Neural cell (in vitro differentiated cells): ENCODE measurements at regions not wholly inside any gene's neighbourhood (a gene's known extent, or its start where the extent isn't known, plus 50 kb on each side); places are given as distances from the start of the nearest gene placed in this dataset.
A peak's percentile ranks its signal among the peaks of the same experiment; 100 is the strongest.

Source experiments
- H2AFZ ChIP-seq: fragments of 200-600, 300-800 bp; sonication (generic), shearing (Covaris generic); 2 replicates; pipeline ENCODE4 v1.6.0; 2014; ENCODE audit warnings: low read depth, mild to moderate bottlenecking, antibody characterized with exemption, low read length, moderate library complexity
- H3F3A ChIP-seq: fragments of 200-600 bp; shearing (Covaris generic); 2 replicates; pipeline ENCODE4 v1.6.1; 2016; ENCODE audit warnings: mild to moderate bottlenecking, moderate library complexity, mixed read lengths, antibody characterized with exemption, low read length; ENCODE audit not compliant: insufficient read depth, poor library complexity, severe bottlenecking
- H3K27ac ChIP-seq: fragments of 200-600, 300-800 bp; sonication (generic), shearing (Covaris generic); 2 replicates; pipeline ENCODE4 v1.5.1; 2014; ENCODE audit warnings: mild to moderate bottlenecking, low read length, moderate library complexity
- H3K27me3 ChIP-seq: fragments of 300-800, 200-600 bp; sonication (generic), shearing (Covaris generic); 2 replicates; pipeline ENCODE4 v1.6.0; 2014; ENCODE audit warnings: mild to moderate bottlenecking, low read depth, low read length, moderate library complexity; ENCODE audit not compliant: insufficient read depth
- H3K36me3 ChIP-seq: fragments of 300-800, 200-600 bp; sonication (generic), shearing (Covaris generic); 2 replicates; pipeline ENCODE4 v1.5.1; 2014; ENCODE audit warnings: mild to moderate bottlenecking, antibody characterized with exemption, low read length, moderate library complexity; ENCODE audit not compliant: insufficient read depth
- H3K4me2 ChIP-seq: fragments of 300-800, 200-600 bp; sonication (generic), shearing (Covaris generic); 2 replicates; pipeline ENCODE4 v1.6.0; 2014; ENCODE audit warnings: mild to moderate bottlenecking, low read length
- H3K4me3 ChIP-seq: fragments of 300-800, 200-600 bp; sonication (generic), shearing (Covaris generic); 2 replicates; pipeline ENCODE4 v1.5.1; 2014; ENCODE audit warnings: mild to moderate bottlenecking, low read length, moderate library complexity
- H3K79me2 ChIP-seq: fragments of 200-600 bp; shearing (Covaris generic); replicated peaks from 2 replicates; pipeline ENCODE4 v1.6.0; 2014; ENCODE audit warnings: mild to moderate bottlenecking, low read length, moderate library complexity; ENCODE audit not compliant: insufficient read depth
- H3K9ac ChIP-seq: fragments of 300-800, 200-600 bp; sonication (generic), shearing (Covaris generic); 2 replicates; pipeline ENCODE4 v1.6.1; 2016; ENCODE audit warnings: mild to moderate bottlenecking, low read length, mixed read lengths
- H3K9me2 ChIP-seq: fragments of 200-600 bp; shearing (Covaris generic); 2 replicates; pipeline ENCODE4 v1.6.1; 2016; ENCODE audit warnings: mild to moderate bottlenecking, low read length, mixed read lengths; ENCODE audit not compliant: insufficient read depth
- H3K9me3 ChIP-seq: fragments of 200-600, 300-800 bp; sonication (generic), shearing (Covaris generic); 2 replicates; pipeline ENCODE4 v1.6.1; 2016; ENCODE audit warnings: mild to moderate bottlenecking, mixed run types, low read length, moderate library complexity, mixed read lengths
- H4K20me1 ChIP-seq: fragments of 200-600 bp; shearing (Covaris generic); 2 replicates; pipeline ENCODE4 v1.6.1; 2016; ENCODE audit warnings: mild to moderate bottlenecking, mixed run types; ENCODE audit not compliant: insufficient read depth
- CTCF ChIP-seq: fragments of 450-650 bp; IDR thresholded peaks from 2 replicates; pipeline ENCODE4 v1.5.1; 2014; ENCODE audit warnings: antibody characterized with exemption, mild to moderate bottlenecking, moderate library complexity; ENCODE audit not compliant: poor library complexity, severe bottlenecking
- EP300 ChIP-seq: fragments of 450-650 bp; conservative IDR thresholded peaks from 2 replicates; pipeline ENCODE4 v1.6.1; 2014; ENCODE audit warnings: antibody characterized with exemption, mild to moderate bottlenecking, moderate library complexity; ENCODE audit not compliant: poor library complexity, severe bottlenecking
- EZH2 ChIP-seq: fragments of 200-600, 300-800 bp; shearing (Covaris generic), sonication (generic); IDR thresholded peaks from 2 replicates; pipeline ENCODE4 v1.6.1; 2014; ENCODE audit warnings: antibody characterized with exemption, low read length, borderline replicate concordance, mild to moderate bottlenecking; ENCODE audit not compliant: insufficient read depth, poor library complexity, severe bottlenecking
- MXI1 ChIP-seq: fragments of 450-650 bp; conservative IDR thresholded peaks from 2 replicates; pipeline ENCODE4 v1.6.1; 2014; ENCODE audit warnings: antibody characterized with exemption, mild to moderate bottlenecking; ENCODE audit not compliant: poor library complexity, severe bottlenecking
- POLR2AphosphoS5 ChIP-seq: IDR thresholded peaks from 2 replicates; pipeline ENCODE4 v1.6.1; 2012
- RAD21 ChIP-seq: fragments of 450-650 bp; conservative IDR thresholded peaks from 2 replicates; pipeline ENCODE4 v1.6.1; 2014; ENCODE audit warnings: antibody characterized with exemption, mild to moderate bottlenecking, moderate library complexity
- REST ChIP-seq: IDR thresholded peaks from 2 replicates; pipeline ENCODE4 v1.6.1; 2012; ENCODE audit warnings: borderline replicate concordance
- SMC3 ChIP-seq: fragments of 450-650 bp; conservative IDR thresholded peaks from 2 replicates; pipeline ENCODE4 v1.6.1; 2014; ENCODE audit warnings: antibody characterized with exemption, mild to moderate bottlenecking, moderate library complexity; ENCODE audit not compliant: poor library complexity
- TAF1 ChIP-seq: IDR thresholded peaks from 2 replicates; pipeline ENCODE4 v1.6.1; 2012; ENCODE audit warnings: low read depth

GRCh38 chr7:155378959-155379871, 78.7 kb upstream of the EN2 start:
- H3K79me2 ChIP-seq: no peaks in the 10 kb centered on the region
- no peak overlapping the region for H3K4me2 ChIP-seq
- H3K9ac ChIP-seq: no peak overlapping the region
- no peaks in the 10 kb centered on the region for H3F3A ChIP-seq
- no peak for TF ChIP-seq EP300
- TF ChIP-seq POLR2AphosphoS5: no peak
- TF ChIP-seq CTCF: no peak
- TF ChIP-seq RAD21: no peak
- TF ChIP-seq SMC3: no peak
- no peak for TF ChIP-seq MXI1
- no peak for TF ChIP-seq TAF1
- TF ChIP-seq REST: no peak
- no peak for TF ChIP-seq EZH2
- no peaks in the 10 kb centered on the region for H3K9me3 ChIP-seq
- no peak overlapping the region for H3K4me3 ChIP-seq
- no peaks in the 10 kb centered on the region for H3K9me2 ChIP-seq
- peaks cover 100% of the 10 kb centered on the region for H3K27me3 ChIP-seq
- H3K36me3 ChIP-seq: no peaks in the 10 kb centered on the region
- no peaks in the 10 kb centered on the region for H4K20me1 ChIP-seq
- no peak overlapping the region for H2AFZ ChIP-seq
- H3K27ac ChIP-seq: no peak overlapping the region

- Histone ChIP-seq H3F3A (no peaks in the 10 kb centered on the region), H3K27ac (no peak overlapping the region), H3K4me2 (no peak overlapping the region), H3K27me3 (peaks cover 97% of the 10 kb centered on the region), H3K9me2 (no peaks in the 10 kb centered on the region), H3K79me2 (no peaks in the 10 kb centered on the region), H2AFZ (no peak overlapping the region), H3K4me3 (no peak overlapping the region), H3K9me3 (no peaks in the 10 kb centered on the region), H3K36me3 (no peaks in the 10 kb centered on the region), H4K20me1 (no peaks in the 10 kb centered on the region), H3K9ac (no peak overlapping the region)
- no peak for TF ChIP-seq EZH2
- TF ChIP-seq SMC3: peak; percentile 74
- no peak for TF ChIP-seq MXI1
- peak; percentile 22 for TF ChIP-seq POLR2AphosphoS5
- no peak for TF ChIP-seq TAF1
- TF ChIP-seq REST: no peak
- TF ChIP-seq EP300: no peak
- peak; percentile 72 for TF ChIP-seq CTCF
- TF ChIP-seq RAD21: peak; percentile 60
These were observed 77.6 kb upstream of the EN2 start for GRCh38 chr7:155380221-155380861.
